ENCODE measurements at regions not wholly inside any gene's neighbourhood (a gene's known extent, or its start where the extent isn't known, plus 50 kb on each side); places are given as distances from the start of the nearest gene placed in this dataset.

DNA sequence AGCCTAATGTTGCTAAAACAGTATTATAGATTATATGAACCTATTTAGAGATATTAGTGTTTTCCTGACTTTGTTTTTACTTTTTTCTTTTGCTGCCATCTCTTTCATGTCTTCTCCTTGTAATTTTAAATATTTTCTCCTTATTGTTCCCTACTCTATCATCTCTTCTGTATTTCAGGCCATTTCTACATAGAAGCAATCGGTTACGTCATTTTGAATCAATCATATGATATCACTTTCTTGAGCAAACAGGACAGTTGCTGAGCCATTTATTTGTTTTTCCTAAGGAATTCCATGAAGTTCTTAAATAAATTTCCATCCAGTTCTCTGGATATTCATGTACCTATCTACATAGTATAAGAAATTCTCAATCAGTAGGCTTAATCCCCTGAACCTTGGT, 287.2 kb downstream of the NUF2 start:
- TF ChIP-seq GATA2 (IDR thresholded peaks at IDR 0.05; ENCODE audit: low read depth, low read length) (no peak), GATA3 (IDR thresholded peaks at IDR 0.05; ENCODE audit: low read depth, low read length) (no peak)
